Activated CD8-positive, alpha-beta T cell treated with anti-CD3 and anti-CD28 coated beads for 36 hours (primary cell): ENCODE measurements at regions not wholly inside any gene's neighbourhood (a gene's known extent, or its start where the extent isn't known, plus 50 kb on each side); places are given as distances from the start of the nearest gene placed in this dataset.
"Not testable (repeated sequence)": the region's sequence is repeated elsewhere in the genome, so short reads cannot be mapped to it uniquely, and the experiment has no call there.

ENCODE experiments used
- ATAC-seq: fragments of 200-7000 bp; cut with Tn5 transposase; one replicate; pipeline ENCODE4 v1.10.0; 2021; ENCODE audit warnings: mild to moderate bottlenecking, moderate library complexity
- CTCF ChIA-PET: fragments of 350-600 bp; sonication (Branson Sonifier 250); formaldehyde crosslinking; loops from one replicate; lab custom pipeline; 2021; ENCODE audit warnings: antibody characterized with exemption; lab: Charles Lee
- POLR2A ChIA-PET: fragments of 350-600 bp; sonication (Branson Sonifier 250); formaldehyde crosslinking; loops from one replicate; lab custom pipeline; 2021; ENCODE audit warnings: antibody characterized with exemption; lab: Charles Lee
- DNase-seq: peaks from one replicate; pipeline ENCODE4 v3.0.0-alpha.2; 2020
- H3K27ac Mint-ChIP-seq: one replicate; pipeline ENCODE4 v1.8.0; 2021; ENCODE audit warnings: mild to moderate bottlenecking, mixed read lengths
- H3K27me3 Mint-ChIP-seq: one replicate; pipeline ENCODE4 v1.8.0; 2021; ENCODE audit warnings: mixed read lengths
- H3K36me3 Mint-ChIP-seq: one replicate; pipeline ENCODE4 v1.8.0; 2021; ENCODE audit warnings: low read depth, mixed read lengths
- H3K4me1 Mint-ChIP-seq: one replicate; pipeline ENCODE4 v1.8.0; 2021; ENCODE audit warnings: low read depth, mixed read lengths
- H3K4me3 Mint-ChIP-seq: one replicate; pipeline ENCODE4 v1.8.0; 2021; ENCODE audit warnings: mild to moderate bottlenecking, moderate library complexity, mixed read lengths
- H3K9me3 Mint-ChIP-seq: one replicate; pipeline ENCODE4 v1.8.0; 2021; ENCODE audit warnings: mixed read lengths
- intact Hi-C: fragments of 100-400 bp; cut with micrococcal nuclease; formaldehyde crosslinking; loops from one replicate; pipeline ENCODE4 v1.10.0; 2022
- TF ChIP-seq, protein P1 (sequence below): fragments of 200-600 bp; IDR thresholded peaks from one replicate; pipeline ENCODE4 v1.8.0; 2022; ENCODE audit warnings: antibody characterized with exemption, mild to moderate bottlenecking

DNA sequence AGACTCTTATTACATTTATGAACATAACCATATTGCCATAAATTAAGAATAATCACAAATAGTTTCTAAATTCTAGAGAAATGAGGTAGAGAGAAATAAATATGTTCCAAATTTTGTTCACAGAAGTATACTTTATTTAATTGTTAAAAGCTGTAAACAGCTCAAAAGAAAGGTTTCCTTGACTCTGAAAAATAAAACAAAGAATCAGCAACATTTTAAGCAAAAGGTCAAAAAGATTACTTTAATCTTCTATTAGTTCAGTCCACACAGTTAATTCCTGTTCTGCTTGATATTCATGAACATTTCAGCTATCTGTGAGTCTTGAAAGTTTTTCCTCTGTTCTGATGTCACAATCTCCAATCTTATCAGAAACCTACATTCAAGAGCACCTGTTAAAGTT, 197.9 kb downstream of the GJA1 start:
- no peaks in the 10 kb centered on the region for H3K27me3 Mint-ChIP-seq
- peaks cover 7% of the 10 kb centered on the region for H3K36me3 Mint-ChIP-seq
- no peaks in the 10 kb centered on the region for H3K4me1 Mint-ChIP-seq
- ChIA-PET CTCF (no interaction called here), POLR2A (no interaction called here)
- H3K9me3 Mint-ChIP-seq = peaks cover 20% of the 10 kb centered on the region
- no peak overlapping the region for H3K4me3 Mint-ChIP-seq
- intact Hi-C loops = no loop called here
- TF ChIP-seq, protein P1, sequence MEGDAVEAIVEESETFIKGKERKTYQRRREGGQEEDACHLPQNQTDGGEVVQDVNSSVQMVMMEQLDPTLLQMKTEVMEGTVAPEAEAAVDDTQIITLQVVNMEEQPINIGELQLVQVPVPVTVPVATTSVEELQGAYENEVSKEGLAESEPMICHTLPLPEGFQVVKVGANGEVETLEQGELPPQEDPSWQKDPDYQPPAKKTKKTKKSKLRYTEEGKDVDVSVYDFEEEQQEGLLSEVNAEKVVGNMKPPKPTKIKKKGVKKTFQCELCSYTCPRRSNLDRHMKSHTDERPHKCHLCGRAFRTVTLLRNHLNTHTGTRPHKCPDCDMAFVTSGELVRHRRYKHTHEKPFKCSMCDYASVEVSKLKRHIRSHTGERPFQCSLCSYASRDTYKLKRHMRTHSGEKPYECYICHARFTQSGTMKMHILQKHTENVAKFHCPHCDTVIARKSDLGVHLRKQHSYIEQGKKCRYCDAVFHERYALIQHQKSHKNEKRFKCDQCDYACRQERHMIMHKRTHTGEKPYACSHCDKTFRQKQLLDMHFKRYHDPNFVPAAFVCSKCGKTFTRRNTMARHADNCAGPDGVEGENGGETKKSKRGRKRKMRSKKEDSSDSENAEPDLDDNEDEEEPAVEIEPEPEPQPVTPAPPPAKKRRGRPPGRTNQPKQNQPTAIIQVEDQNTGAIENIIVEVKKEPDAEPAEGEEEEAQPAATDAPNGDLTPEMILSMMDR = no peak
- DNase-seq (no peak), ATAC-seq (no peak)
- H3K27ac Mint-ChIP-seq = no peak overlapping the region

DNA sequence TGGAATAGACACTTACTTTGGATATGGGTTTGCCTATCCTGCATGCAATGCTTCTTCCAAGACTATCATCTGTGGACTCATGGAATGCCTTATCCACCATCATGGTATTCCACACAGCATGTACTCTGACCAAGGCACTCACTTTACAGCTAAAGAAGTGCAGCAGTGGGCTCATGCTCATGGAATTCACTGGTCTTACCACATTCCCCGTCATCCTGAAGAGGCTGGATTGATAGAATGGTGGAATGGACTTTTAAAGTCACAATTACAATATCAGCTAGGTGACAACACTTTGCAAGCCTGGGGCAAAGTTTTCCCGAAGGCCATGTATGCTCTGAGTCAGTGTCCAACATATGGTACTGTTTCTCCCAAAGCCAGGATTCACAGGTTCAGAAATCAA, 199.1 kb downstream of the GJA1 start:
- H3K27ac Mint-ChIP-seq, ATAC-seq, H3K27me3 Mint-ChIP-seq, H3K4me3 Mint-ChIP-seq, CTCF ChIA-PET, intact Hi-C loops, DNase-seq, H3K36me3 Mint-ChIP-seq, POLR2A ChIA-PET, H3K4me1 Mint-ChIP-seq: not testable (repeated sequence)
- H3K9me3 Mint-ChIP-seq = peaks cover 20% of the 10 kb centered on the region

GRCh38 chr6:121635355-121635754, 199.9 kb downstream of the GJA1 start:
- no peak for ATAC-seq

DNA sequence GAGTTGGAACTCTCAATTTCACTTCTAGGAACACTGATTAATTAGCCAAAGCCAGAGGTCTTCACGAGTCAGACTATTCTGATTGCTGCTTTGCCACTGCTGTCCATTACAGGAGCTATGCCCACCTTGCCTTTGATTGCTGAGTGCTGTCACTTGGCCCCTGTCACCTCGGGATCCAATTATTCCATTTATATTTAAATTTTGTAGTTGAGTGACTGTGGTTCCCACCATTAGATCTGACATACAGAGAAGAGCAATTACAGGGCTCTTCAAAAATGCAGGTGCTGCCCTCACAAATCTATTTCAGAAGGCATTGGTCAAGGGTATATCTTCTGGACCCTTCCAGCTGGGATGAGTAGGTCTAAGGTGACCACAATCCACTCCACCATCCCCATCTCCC, 200.8 kb downstream of the GJA1 start:
- H3K27me3 Mint-ChIP-seq, ATAC-seq, DNase-seq, intact Hi-C loops, H3K27ac Mint-ChIP-seq, H3K4me1 Mint-ChIP-seq, H3K4me3 Mint-ChIP-seq, POLR2A ChIA-PET, CTCF ChIA-PET, H3K36me3 Mint-ChIP-seq: not testable (repeated sequence)
- H3K9me3 Mint-ChIP-seq = peaks cover 15% of the 10 kb centered on the region

More at GRCh38 chr6:121635355-121635754, 199.9 kb downstream of the GJA1 start:
- TF ChIP-seq, protein P1 = no peak
- ChIA-PET CTCF (no interaction called here), POLR2A (no interaction called here)
- intact Hi-C loops = no loop called here
- Mint-ChIP-seq H3K4me3 (no peak overlapping the region), H3K27me3 (no peaks in the 10 kb centered on the region), H3K27ac (no peak overlapping the region), H3K36me3 (peaks cover 7% of the 10 kb centered on the region), H3K9me3 (peaks cover 20% of the 10 kb centered on the region), H3K4me1 (no peaks in the 10 kb centered on the region)
- DNase-seq = no peak

- ATAC-seq = no peak
- Mint-ChIP-seq H3K9me3 (peaks cover 4% of the 10 kb centered on the region), H3K27ac (no peak overlapping the region), H3K4me1 (no peaks in the 10 kb centered on the region), H3K4me3 (no peak overlapping the region), H3K27me3 (no peaks in the 10 kb centered on the region), H3K36me3 (peaks cover 4% of the 10 kb centered on the region)
- TF ChIP-seq, protein P1 = no peak
- intact Hi-C loops = no loop called here
- CTCF ChIA-PET = no interaction called here
- no peak for DNase-seq
- POLR2A ChIA-PET = no interaction called here
These were observed 203.6 kb downstream of the GJA1 start for GRCh38 chr6:121639021-121639420.

GRCh38 chr6:121641158-121641557, 205.7 kb downstream of the GJA1 start:
- POLR2A ChIA-PET = no interaction called here
- intact Hi-C loops = no loop called here

More at GRCh38 chr6:121641158-121641557, 205.7 kb downstream of the GJA1 start:
- CTCF ChIA-PET = no interaction called here
- no peak for DNase-seq
- TF ChIP-seq, protein P1 = no peak
- Mint-ChIP-seq H3K36me3 (no peaks in the 10 kb centered on the region), H3K4me1 (peaks cover 10% of the 10 kb centered on the region), H3K27ac (no peak overlapping the region), H3K9me3 (no peaks in the 10 kb centered on the region), H3K4me3 (no peak overlapping the region), H3K27me3 (no peaks in the 10 kb centered on the region)
- ATAC-seq = no peak
